IgD-negative memory B cell (primary cell): ENCODE measurements at regions not wholly inside any gene's neighbourhood (a gene's known extent, or its start where the extent isn't known, plus 50 kb on each side); places are given as distances from the start of the nearest gene placed in this dataset.
A peak's percentile ranks its signal among the peaks of the same experiment; 100 is the strongest.

Source experiments
- H3K27ac Mint-ChIP-seq, 3 donors: one replicate each; pipeline ENCODE4 v1.8.0; 2020 to 2022; ENCODE audit warnings: mild to moderate bottlenecking in 3 of 3, mixed read lengths in 3 of 3, moderate library complexity in 1 of 3
- H3K27me3 Mint-ChIP-seq: one replicate; pipeline ENCODE4 v1.8.0; 2021; ENCODE audit warnings: mixed read lengths
- H3K36me3 Mint-ChIP-seq: one replicate; pipeline ENCODE4 v1.8.0; 2020; ENCODE audit warnings: mild to moderate bottlenecking, mixed read lengths
- H3K4me1 Mint-ChIP-seq, 3 donors: one replicate each; pipeline ENCODE4 v1.8.0; 2020 to 2022; ENCODE audit warnings: mixed read lengths in 3 of 3, mild to moderate bottlenecking in 1 of 3
- H3K4me3 Mint-ChIP-seq, 4 donors: one replicate each; pipeline ENCODE4 v1.8.0; 2020 to 2022; ENCODE audit warnings: mild to moderate bottlenecking in 4 of 4, mixed read lengths in 4 of 4, moderate library complexity in 3 of 4
- H3K9me3 Mint-ChIP-seq, 3 donors: one replicate each; pipeline ENCODE4 v1.8.0; 2020 to 2021; ENCODE audit warnings: mixed read lengths in 3 of 3, mild to moderate bottlenecking in 1 of 3

DNA sequence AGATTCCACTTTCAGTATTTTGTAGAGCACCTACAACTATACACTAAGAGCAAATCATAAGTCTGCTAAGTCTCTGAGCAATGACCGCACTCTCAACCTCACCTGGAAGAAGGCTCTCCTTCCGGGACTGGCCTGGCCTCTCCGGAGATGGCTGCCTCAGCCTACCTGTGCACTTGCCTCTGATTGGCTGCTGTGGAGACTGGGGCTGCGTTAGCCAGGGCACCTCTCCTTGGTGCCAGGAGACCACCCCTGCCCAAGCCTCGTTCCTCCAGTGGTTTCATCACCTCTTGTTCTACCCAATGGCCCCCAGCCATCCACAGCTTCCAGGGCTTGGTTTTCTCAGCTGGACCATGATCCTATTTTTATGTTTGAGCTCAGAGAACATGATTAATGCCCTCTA lies 64.7 kb upstream of the JDP2 start:
- Mint-ChIP-seq H3K9me3 (no peaks in the 10 kb centered on the region), H3K27me3 (peaks cover 12% of the 10 kb centered on the region), H3K27ac (no peak overlapping the region), H3K36me3 (no peaks in the 10 kb centered on the region), H3K4me3 (no peak overlapping the region), H3K4me1 (peaks cover 0 to 5% (median 2%) of the 10 kb centered on the region in 3 donors)

DNA sequence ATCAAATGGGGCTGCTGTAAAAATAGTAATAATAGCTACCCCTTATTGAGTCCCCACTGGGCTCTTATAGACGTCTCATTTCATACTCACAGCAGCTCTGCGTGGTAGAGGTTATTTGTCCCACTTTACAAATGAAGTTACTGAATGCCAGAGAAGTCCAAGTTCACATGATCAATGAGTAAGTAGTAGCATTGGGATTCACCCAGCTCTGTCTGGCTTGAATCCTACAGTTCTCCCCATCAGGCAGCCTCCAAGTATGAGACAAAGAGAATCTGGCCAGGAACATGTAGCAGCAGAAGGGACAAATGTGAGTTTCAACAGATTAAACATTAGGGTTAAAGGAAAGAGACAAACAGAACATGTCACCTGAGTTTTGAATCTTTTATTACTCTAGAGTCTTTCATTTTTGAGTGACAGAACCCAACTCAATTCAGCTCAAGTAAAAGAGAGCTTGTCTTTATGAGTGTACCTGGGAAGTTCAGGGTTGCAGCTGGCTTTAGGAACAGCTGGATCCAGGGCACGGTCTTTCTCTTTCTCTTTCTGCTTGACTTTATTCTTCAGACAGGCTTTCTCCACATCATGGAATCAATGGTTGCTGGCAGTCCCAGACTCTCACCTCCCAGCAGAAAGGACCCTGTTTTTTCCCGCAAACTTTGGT lies 64.1 kb upstream of the JDP2 start:
- Mint-ChIP-seq H3K27me3 (peaks cover 12% of the 10 kb centered on the region), H3K4me3 (peak overlapping the region in 1 of 4 donors; percentile 71), H3K4me1 (peaks cover 0 to 5% (median 2%) of the 10 kb centered on the region in 3 donors), H3K9me3 (peaks cover 0 to under 1% (median 0%) of the 10 kb centered on the region in 3 donors), H3K36me3 (no peaks in the 10 kb centered on the region), H3K27ac (no peak overlapping the region)

DNA sequence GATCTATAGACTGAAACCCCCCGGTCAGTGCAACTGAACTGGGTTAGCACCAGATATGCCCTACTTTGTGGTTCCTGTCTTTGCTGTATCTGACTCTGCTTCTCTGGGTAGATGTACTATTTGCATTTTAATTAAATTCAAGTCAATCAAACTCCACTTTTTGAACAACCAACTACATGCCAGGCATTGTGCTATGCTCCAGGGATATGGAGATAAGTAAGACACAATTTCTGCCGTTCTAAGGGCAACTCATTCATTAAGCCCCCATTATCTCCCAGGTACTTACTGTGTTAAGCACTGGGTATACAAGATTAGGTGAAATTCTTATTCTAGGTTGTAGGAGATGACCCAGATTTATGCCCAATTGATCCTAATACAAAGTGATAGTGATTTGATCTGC lies 62.7 kb upstream of the JDP2 start:
- peaks cover 12% of the 10 kb centered on the region for H3K27me3 Mint-ChIP-seq

DNA sequence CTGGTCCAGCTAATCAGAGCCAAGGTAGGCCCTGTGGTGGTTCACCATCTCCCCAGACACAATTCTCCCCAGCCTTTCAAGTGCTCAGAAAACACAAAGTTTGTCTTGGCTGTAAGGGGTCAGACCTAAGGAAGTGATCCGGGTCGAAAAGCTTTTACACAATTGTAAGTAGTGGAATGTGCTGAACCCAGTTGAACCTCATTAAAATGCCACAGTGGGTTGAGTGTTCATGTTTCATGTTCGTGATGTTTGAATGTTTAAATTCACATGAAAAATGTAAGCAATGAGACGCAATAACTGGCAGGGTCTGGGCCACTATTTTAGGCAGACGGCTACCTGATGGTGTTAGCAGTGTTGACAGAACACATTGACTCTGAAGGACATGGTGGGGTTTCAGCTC lies 60.9 kb upstream of the JDP2 start:
- no peak overlapping the region for H3K27ac Mint-ChIP-seq
- H3K36me3 Mint-ChIP-seq, result no peaks in the 10 kb centered on the region
- peaks cover 0 to 5% (median 2%) of the 10 kb centered on the region in 3 donors for H3K4me1 Mint-ChIP-seq
- peaks cover 9% of the 10 kb centered on the region for H3K27me3 Mint-ChIP-seq
- no peak overlapping the region for H3K4me3 Mint-ChIP-seq
- peaks cover 0 to 3% (median 2%) of the 10 kb centered on the region in 3 donors for H3K9me3 Mint-ChIP-seq

More for the DNA sequence above, 62.7 kb upstream of the JDP2 start:
- no peak overlapping the region for H3K4me3 Mint-ChIP-seq
- no peaks in the 10 kb centered on the region for H3K36me3 Mint-ChIP-seq
- peaks cover 0 to 2% (median 1%) of the 10 kb centered on the region in 3 donors for H3K9me3 Mint-ChIP-seq
- H3K27ac Mint-ChIP-seq, result no peak overlapping the region
- H3K4me1 Mint-ChIP-seq, result peaks cover 0 to 5% (median 2%) of the 10 kb centered on the region in 3 donors

DNA sequence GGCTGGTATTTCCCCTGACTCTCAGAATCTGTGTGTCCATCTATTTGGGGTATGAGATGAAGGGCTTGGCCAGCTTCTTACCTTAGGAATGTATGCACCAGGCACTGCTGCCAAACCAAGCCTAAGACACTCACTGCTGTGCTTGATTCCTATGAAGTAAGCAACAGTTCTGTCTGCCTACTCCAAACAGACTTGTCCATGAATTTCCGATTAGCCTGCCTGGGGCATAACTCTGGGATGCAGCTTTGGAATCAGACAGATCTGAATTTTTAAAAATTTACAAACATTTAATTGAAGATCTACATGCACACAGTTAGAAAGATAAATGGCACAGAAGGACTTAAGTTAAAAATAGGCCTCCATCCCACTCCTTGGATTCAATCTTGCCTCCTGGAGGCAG lies 59.5 kb upstream of the JDP2 start:
- Mint-ChIP-seq H3K27me3 (peaks cover 11% of the 10 kb centered on the region), H3K4me3 (no peak overlapping the region), H3K4me1 (peaks cover 0 to 5% (median 2%) of the 10 kb centered on the region in 3 donors), H3K27ac (no peak overlapping the region), H3K36me3 (no peaks in the 10 kb centered on the region), H3K9me3 (peaks cover 0 to 3% (median 2%) of the 10 kb centered on the region in 3 donors)

DNA sequence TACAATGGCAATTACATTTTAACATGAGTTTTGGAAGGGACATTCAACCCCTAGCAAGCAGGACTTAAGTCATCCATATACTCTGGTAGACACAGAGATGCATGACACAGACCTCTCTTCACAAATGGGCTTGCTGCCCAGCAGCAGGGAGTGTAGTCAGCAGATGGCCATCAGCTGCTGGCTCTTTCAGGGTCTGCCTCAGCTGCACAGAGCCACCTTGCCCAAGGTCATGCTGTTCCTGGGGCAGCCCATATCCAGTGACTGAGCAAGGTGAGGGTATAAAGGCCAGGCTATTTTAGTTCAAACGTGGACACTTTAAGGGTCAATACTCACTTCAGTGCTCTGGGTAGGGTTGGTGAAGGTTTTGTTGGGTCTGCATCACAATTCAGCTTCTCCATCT lies 58.3 kb upstream of the JDP2 start:
- no peak overlapping the region for H3K4me3 Mint-ChIP-seq
- no peaks in the 10 kb centered on the region for H3K36me3 Mint-ChIP-seq
- H3K27ac Mint-ChIP-seq, result no peak overlapping the region
- H3K4me1 Mint-ChIP-seq, result peaks cover 0 to 5% (median 0%) of the 10 kb centered on the region in 3 donors
- peaks cover 5% of the 10 kb centered on the region for H3K27me3 Mint-ChIP-seq
- peaks cover 0 to 3% (median 2%) of the 10 kb centered on the region in 3 donors for H3K9me3 Mint-ChIP-seq

DNA sequence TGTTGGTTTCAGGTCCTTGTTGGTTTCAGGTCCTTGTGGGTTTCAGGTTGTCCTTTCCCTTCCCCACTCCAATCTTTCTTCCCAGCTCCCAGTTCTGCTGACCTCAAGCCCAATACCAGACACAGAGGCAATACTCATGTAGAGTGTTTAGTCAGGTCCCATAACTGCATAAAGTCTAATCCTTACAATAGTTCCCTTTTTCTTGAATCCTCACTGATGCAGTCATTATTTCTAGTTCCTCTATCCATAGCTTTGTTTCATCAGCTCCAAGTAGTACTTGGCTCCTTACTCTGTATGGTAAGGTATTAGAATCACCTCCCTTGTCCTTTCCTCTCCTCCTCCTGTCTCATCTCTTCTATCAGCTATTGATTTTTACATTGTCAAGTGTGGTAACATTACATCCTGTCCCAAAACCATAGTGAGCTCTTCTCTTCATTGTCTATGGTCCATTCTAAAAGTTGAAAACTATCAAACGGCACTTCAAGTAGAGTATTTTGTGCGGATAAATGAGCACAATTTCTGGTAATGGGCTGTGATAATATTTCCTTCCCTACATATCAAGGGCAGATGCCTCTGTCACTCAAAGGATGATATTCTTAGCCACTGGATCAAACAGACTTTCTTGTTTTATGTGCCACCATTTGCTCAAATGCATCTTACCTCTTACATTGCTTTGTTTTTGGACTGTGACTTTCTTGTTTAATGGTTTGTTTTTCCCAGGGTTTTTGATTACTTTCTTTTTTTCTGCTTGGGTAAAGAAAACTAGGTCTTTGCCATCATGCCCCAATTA lies 57.2 kb upstream of the JDP2 start:
- Mint-ChIP-seq H3K4me1 (no peaks in the 10 kb centered on the region), H3K27me3 (peaks cover 2% of the 10 kb centered on the region), H3K27ac (no peak overlapping the region), H3K4me3 (no peak overlapping the region), H3K36me3 (peaks cover 3% of the 10 kb centered on the region), H3K9me3 (peaks cover 0 to 3% (median 2%) of the 10 kb centered on the region in 3 donors)

DNA sequence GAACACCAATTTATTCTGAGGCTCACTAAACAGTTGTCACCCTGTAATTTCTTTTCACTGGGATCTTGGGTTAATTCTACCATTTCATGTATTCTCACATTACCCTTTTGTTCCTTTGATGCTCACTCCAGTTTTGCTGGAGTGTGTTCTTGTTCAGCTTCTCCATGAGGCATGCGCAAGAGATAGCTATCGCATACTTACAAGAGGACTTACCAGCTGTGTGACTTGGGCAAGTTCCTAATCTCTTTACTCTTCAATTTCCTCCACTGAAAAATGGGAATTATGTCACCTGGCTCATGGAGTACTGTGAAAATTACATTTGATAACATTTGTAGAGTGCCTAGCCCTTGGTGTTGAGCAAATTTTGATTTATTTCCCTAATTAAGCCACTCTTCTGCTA lies 56.5 kb upstream of the JDP2 start:
- peaks cover 3% of the 10 kb centered on the region for H3K36me3 Mint-ChIP-seq
- no peak overlapping the region for H3K27ac Mint-ChIP-seq
- H3K4me1 Mint-ChIP-seq, result no peaks in the 10 kb centered on the region
- H3K27me3 Mint-ChIP-seq, result peaks cover 2% of the 10 kb centered on the region
- H3K4me3 Mint-ChIP-seq, result no peak overlapping the region
- H3K9me3 Mint-ChIP-seq, result peaks cover 0 to 3% (median 2%) of the 10 kb centered on the region in 3 donors

DNA sequence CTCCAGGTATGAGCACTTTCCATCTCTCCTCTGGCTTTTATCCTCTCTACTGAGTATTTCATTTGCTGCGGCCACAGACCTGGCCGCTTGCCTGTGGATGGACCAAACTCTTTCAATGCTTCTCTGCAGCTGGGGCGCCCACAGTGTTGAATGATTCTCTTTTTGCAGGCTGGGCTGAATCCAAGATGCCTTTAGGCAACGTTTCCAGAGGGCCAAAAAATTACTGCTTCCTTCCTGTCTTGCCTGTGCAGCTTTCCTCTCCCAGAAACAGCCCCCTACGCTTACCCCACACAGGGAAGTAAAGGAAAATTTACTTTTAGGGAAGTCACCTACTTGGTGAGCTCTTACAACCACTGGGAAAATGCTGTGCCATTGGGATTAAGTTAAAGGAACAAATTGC lies 55.6 kb upstream of the JDP2 start:
- Mint-ChIP-seq H3K36me3 (peaks cover 3% of the 10 kb centered on the region), H3K4me1 (no peaks in the 10 kb centered on the region), H3K27ac (peak overlapping the region in 1 of 3 donors; percentile 0), H3K9me3 (peaks cover 0 to 3% (median 2%) of the 10 kb centered on the region in 3 donors), H3K4me3 (no peak overlapping the region), H3K27me3 (peaks cover 2% of the 10 kb centered on the region)

DNA sequence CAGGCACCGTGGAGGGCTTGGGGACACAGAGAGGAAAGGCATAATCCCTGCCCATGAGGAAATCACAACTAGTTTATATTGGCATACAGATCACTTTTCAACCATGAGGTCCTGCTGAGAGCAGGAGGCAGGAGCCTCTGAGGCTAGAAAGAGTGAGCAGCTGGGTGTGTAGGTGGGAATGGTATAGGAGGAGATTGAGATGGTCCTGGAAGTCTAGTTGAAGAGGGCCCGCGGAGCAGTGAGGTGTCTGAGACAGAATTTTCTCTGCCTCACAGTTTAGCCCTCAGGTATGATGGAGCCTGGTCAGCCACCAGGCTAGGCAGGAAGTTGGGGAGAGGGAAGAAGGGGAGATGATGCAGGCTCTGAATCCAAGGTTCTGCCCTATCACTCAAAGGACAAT lies 54.7 kb upstream of the JDP2 start:
- H3K4me1 Mint-ChIP-seq, result no peaks in the 10 kb centered on the region
- H3K27ac Mint-ChIP-seq, result peak overlapping the region in 1 of 3 donors; percentile 0
- H3K9me3 Mint-ChIP-seq, result peaks cover 0 to 3% (median 2%) of the 10 kb centered on the region in 3 donors
- peaks cover 3% of the 10 kb centered on the region for H3K36me3 Mint-ChIP-seq
- peaks cover 2% of the 10 kb centered on the region for H3K27me3 Mint-ChIP-seq
- H3K4me3 Mint-ChIP-seq, result no peak overlapping the region

DNA sequence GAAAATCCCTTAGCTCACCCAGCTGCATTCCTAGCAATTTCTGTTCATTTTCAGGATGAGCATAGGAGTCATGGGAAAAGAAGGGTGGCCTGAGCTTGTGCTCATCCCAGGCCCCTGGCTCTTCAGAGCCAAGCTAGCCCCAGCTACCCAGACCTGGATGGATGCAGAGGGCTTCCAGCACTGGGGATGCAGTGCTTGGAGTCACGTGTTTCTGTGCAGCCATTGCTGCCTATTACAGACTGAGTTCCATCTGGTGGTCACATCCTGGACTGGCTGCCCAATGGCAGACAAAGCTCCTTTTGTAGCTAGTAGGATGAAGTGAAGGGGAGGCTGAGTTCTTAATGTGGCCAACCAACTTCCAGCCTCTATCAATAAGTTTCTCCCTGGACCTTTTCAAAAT lies 54.2 kb upstream of the JDP2 start:
- Mint-ChIP-seq H3K36me3 (peaks cover 3% of the 10 kb centered on the region), H3K4me3 (no peak overlapping the region), H3K4me1 (no peaks in the 10 kb centered on the region), H3K9me3 (peaks cover 0 to 3% (median 2%) of the 10 kb centered on the region in 3 donors), H3K27ac (no peak overlapping the region), H3K27me3 (peaks cover 2% of the 10 kb centered on the region)

DNA sequence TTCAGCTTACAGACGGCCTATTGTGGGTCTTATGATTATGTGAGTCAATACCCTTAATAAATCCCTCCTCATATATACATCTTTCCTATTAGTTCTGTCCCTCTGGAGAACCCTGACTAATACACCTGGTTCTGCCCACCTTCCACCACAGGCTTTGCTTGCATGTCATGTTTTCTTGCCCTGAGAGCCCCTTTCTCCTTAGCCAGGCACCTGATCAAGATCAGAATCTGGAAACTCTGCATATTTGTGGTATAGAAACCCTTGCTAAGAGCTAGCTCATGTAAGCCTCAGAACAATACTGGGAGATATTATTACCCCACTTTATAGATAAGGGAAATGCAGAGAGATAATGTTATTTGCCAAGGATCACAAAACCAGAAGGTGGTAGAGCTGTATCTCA lies 52.9 kb upstream of the JDP2 start:
- Mint-ChIP-seq H3K4me1 (no peaks in the 10 kb centered on the region), H3K9me3 (peaks cover 0 to 2% (median 0%) of the 10 kb centered on the region in 3 donors), H3K27me3 (peaks cover 2% of the 10 kb centered on the region), H3K27ac (no peak overlapping the region), H3K36me3 (peaks cover 3% of the 10 kb centered on the region), H3K4me3 (no peak overlapping the region)

DNA sequence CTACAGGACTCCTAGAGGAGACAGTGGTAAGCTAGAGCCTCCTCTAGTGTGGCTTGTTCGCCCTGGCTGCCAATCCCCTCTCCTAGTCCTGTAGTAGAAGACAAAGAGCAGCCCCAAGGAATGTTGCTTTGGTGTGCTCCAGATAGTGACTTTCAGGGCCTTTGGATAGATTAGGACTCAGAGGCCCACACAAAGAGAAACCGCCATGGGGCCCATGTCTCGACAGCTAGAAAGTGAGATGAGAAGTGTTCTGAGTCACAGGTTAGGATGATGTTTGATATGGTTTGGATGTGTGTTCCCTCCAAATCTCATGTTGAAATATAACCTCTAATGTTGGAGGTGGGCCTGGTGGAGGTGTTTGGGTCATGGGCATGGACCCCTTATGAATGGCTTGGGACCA lies 51.8 kb upstream of the JDP2 start:
- no peak overlapping the region for H3K27ac Mint-ChIP-seq
- no peaks in the 10 kb centered on the region for H3K4me1 Mint-ChIP-seq
- peaks cover 2% of the 10 kb centered on the region for H3K27me3 Mint-ChIP-seq
- H3K9me3 Mint-ChIP-seq, result peaks cover 0 to 1% (median 0%) of the 10 kb centered on the region in 3 donors
- H3K36me3 Mint-ChIP-seq, result peaks cover 3% of the 10 kb centered on the region
- no peak overlapping the region for H3K4me3 Mint-ChIP-seq
